GM19372 (cell line): ENCODE measurements at regions not wholly inside any gene's neighbourhood (a gene's known extent, or its start where the extent isn't known, plus 50 kb on each side); places are given as distances from the start of the nearest gene placed in this dataset.

Source experiments
- ATAC-seq: cut with Tn5 transposase; IDR thresholded peaks from one replicate; pipeline ENCODE4 v1.9.1; 2021; ENCODE audit warnings: mild to moderate bottlenecking, low read depth, moderate library complexity; ENCODE audit not compliant: unreplicated experiment

- ATAC-seq: no peak
These were observed 190.9 kb downstream of the MAFB start for GRCh38 chr20:40497899-40498691.

- no peak for ATAC-seq
These were observed 193.1 kb downstream of the MAFB start for GRCh38 chr20:40495956-40496355.

DNA sequence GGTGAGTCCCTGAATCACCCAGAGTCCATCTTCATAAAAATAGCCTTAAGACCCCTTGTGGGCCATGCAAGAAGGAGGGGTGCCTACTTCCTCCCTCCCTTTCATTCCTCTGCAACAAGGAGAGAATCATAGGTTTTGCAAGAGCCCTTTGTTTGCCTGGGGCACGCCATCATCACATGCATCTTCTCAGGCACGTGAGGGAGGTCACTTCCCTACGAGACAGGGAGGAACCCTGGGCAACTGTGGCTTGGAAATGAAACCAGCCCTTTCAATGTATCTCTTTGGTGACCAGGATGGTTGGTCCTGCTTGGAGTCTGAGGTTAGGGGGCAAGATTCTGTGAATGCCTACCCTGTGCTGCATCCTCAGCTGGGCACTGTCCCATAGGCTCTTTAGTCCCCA, 194.8 kb downstream of the MAFB start:
- ATAC-seq: no peak

GRCh38 chr20:40493549-40493948, 195.5 kb downstream of the MAFB start:
- ATAC-seq: no peak

- ATAC-seq: no peak
These were observed 196.0 kb downstream of the MAFB start for GRCh38 chr20:40493071-40493470.

- ATAC-seq: no peak
These were observed 197.9 kb downstream of the MAFB start for GRCh38 chr20:40491009-40491590.

DNA sequence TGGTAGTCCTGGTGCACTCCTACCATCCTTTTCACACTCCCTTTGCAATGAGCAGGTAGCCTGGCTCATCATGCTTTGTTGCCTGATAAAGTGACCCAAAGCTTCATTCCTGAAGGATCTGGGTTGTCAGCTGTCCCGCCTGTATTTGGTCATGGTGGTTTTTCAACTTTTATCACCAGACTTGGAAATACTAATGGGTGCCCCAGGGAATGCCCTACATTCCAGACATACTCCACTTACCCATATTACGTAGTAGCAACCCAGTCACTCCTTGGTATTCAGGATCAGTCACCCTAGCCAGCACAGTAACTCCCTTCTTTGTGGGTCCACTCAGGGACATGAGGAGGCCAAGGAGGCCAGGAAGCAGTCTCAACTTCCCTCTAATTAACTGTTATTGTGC, 199.2 kb downstream of the MAFB start:
- no peak for ATAC-seq

DNA sequence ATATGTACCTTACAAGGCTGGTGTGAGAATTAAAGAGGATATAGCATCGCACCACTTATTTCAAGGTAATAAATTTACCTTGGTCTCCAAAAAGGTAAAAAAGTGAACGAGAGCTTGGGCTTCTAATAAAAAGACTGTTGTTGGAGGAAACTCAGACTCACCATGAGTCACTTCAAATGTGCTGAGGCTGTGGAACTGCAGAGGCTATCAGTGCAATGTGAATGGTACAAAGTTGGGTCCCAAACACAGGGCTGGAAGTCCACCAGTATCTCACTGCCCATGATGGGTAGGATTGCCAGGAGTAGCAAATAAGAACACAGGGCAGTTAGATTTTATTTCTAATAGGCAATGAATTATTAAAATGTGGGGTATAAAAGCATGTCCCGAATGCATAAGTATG, 200.6 kb downstream of the MAFB start:
- no peak for ATAC-seq

- no peak for ATAC-seq
These were observed 202.7 kb downstream of the MAFB start for GRCh38 chr20:40486297-40486696.

- ATAC-seq: no peak
These were observed 207.1 kb downstream of the MAFB start for GRCh38 chr20:40481743-40482458.

DNA sequence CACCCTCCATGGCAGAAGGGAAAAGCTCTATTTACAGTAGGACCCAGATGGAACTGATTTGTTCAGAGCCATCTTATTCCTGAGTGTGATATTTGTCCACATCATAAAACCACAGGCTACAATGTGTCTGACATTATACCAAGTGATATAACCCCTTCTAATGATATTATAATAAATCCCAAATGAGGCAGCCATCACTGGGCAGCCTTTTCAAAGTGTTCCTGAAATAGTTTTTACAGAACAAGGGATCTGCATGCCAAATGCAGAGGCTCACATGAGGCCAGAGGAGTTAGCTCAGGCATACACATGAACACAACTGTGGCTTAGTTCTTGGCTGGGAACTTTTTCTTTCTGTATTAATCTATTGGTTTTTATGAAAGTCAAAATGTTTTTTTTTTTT, 207.7 kb downstream of the MAFB start:
- ATAC-seq: no peak

- no peak for ATAC-seq
These were observed 211.2 kb downstream of the MAFB start for GRCh38 chr20:40477805-40478204.

DNA sequence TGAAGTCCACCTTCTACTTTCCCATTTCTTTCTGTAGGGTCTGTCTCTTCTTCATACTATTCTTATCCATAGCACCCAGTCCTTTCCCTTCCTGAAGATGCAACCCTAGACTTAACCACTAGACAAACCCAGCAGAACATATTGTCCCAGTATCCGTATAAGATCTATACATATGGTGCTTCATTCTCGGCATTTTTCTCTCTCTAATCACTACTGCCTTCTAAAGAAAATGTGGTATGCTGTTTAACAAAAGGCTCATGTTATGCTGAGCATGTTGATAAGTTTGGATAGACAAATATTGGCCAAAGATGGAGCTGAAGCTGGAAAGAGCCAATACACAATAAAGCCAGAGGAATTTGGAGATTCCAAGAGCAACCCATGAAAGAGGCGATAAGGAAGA, 212.6 kb downstream of the MAFB start:
- no peak for ATAC-seq

DNA sequence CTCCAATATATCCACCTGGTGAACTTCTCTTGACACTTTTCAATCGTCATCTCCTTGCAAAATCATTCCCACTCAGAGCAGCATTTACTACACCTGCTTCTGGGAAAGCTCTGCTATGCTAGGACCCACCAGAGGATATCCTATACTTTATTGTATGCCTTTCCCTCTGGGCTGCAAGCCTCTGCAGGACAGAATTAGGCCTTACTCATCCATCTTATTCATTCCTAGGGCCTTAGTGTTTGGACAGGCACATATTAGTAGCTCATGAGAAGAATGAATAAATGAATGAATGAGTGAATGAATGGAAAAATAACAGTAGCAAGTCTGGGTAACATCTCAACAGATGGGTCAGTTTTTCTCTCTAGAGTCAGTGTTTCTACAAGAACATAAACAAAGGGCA, 216.1 kb downstream of the MAFB start:
- ATAC-seq: no peak

DNA sequence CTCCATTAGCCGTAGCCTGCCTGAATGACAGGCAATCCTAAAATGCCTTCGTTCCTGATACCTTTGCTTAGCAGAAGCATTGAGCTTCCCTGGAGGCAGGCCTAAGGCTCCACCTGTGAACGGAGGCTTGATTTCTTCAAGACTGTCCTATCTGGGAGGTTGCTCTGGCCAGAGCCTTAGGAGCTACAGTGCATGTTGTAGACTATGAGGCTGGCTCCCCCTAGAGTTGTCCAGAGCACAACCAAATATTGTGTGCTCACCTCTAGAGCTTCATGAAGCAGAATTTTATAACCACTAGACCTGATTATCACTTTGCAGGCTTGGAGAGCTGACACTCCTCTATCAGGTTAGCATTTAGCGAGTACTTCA, 217.8 kb downstream of the MAFB start:
- no peak for ATAC-seq

GRCh38 chr20:40470445-40471260, 218.4 kb downstream of the MAFB start:
- no peak for ATAC-seq

DNA sequence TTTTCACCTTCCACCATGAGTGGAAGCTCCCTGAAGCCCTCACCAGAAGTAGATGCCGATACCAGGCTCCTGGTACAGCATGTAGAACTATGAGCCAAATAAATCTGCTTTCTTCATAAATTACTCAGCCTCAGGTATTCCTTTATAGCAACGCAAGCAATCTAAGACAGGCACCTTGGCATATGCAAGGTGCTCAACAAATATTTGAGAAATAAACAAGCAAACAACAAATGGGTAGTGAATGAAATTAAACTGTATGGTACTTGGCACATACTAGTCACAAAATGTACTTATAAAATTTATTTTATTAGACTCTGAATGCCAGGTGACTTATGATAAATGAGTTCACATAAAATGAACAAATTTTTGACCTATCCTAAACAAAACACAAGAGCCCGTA, 220.3 kb downstream of the MAFB start:
- no peak for ATAC-seq

DNA sequence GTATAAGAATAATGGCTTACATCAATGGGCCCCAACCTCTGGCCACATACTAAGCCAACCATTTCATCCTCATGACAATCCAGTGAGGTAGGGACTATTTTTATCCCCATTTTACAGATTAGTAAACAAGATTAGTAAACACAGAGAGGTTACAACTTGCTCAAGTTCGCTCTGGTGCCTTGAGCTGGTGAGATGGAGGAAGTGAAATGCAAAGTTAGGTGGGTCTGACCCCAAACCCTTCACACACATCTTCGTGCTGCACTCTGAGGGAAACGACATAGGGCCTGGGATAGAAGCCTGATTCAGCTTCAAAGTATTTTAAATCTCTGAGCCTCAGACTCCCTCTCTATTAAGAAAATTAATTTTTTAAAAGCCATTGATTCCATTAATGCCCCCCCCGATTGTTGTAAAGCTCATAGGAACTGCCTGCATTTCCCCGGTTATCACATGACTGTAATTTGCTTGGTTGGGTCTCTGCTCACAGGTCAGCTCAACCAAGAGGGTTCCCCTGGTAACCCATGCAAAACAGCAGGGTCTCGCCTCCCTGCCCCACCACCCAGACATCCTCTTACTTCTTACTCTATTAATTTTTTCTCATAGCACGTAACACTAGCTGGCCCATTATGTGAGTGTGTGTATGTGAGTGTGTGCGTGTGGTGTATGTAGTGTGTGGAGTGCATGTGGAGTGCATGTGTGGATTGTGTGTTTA, 221.2 kb downstream of the MAFB start:
- ATAC-seq: no peak

GRCh38 chr20:40467067-40467466, 222.0 kb downstream of the MAFB start:
- ATAC-seq: no peak

DNA sequence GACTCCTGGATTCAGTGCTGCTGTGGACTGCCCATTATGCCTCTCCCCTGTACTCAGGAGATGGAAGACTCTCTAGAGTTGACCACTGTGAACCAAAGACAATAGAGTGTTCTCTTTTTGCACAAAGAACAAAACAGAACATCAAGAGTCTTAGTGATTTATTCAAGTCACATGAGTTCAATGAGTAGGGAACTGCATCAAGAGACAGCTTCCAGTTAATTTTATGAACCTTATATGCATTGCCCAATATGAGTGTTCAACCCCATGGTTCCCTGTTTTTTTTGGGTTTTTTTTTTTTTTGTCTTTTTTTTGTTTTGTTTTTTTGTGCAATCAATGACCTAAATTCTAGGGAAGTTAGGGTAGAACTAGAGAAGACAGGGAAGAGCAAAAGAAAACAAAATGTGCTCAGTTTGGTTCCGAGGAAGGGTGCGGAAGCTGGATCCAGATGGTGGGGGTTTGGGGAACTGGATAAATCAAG, 224.3 kb downstream of the MAFB start:
- ATAC-seq: no peak
